ENCODE measurements at regions not wholly inside any gene's neighbourhood (a gene's known extent, or its start where the extent isn't known, plus 50 kb on each side); places are given as distances from the start of the nearest gene placed in this dataset.

DNA sequence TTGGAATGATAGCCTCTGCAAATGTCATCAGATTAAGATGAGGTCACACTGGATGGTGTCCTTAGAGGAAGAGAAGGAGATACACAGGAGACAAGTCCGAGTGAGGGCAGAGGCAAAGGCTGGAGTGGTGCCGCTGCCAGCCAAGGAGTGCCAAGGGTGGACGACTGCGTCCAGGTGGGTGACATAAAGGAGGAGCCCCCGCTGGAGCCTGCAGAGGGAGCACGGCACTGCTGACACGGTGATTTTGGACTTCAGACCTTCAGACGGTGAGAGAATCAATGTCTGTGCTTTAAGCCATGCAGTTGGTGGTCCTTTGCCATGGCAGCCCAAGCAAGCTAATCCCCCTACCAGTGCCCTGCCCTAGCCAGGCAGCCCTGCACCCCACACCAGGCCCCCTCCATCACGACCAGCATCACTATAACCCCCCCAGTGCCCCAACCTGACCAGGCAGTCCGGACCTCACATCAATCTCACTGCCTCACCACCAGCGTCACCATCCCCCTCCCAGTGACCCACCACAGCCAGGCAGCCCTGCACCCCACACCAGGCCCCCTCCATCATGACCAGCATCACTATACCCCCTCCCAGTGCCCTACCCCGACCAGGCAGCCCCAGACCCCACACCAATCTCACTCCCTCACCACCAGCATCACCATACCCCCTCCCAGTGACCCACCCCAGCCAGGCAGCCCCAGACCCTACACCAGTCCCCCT is 130.0 kb downstream of the HMX1 start:
- in situ Hi-C loops (cut with HindIII; ENCODE audit: low pct_unique_long_range_greater_than_20kb, low sequenced_read_pairs) (no loop called here), intact Hi-C loops (cut with micrococcal nuclease; ENCODE audit: unreplicated experiment) (no loop called here)
- DNase-seq (ENCODE audit: low read depth, low spot score) (no peak), ATAC-seq (no peak)
- no peaks in the 10 kb centered on the region for H3K4me1 ChIP-seq (ENCODE audit: control insufficient read depth, insufficient read depth, low read length)
- H3K27me3 ChIP-seq (ENCODE audit: control insufficient read depth, insufficient read depth, low read length) = no peaks in the 10 kb centered on the region
- CTCF ChIA-PET = no interaction called here
- no peak overlapping the region for H3K27ac ChIP-seq (ENCODE audit: low read length)
- H3K9me3 ChIP-seq (ENCODE audit: control insufficient read depth, insufficient read depth, low read depth, low read length) = no peaks in the 10 kb centered on the region
- H3K36me3 ChIP-seq (ENCODE audit: control insufficient read depth, insufficient read depth, low read length) = no peaks in the 10 kb centered on the region
- POLR2A ChIA-PET = no interaction called here
- BruUV-seq (replicated peaks) = no TSS peak
- TF ChIP-seq, protein P1, sequence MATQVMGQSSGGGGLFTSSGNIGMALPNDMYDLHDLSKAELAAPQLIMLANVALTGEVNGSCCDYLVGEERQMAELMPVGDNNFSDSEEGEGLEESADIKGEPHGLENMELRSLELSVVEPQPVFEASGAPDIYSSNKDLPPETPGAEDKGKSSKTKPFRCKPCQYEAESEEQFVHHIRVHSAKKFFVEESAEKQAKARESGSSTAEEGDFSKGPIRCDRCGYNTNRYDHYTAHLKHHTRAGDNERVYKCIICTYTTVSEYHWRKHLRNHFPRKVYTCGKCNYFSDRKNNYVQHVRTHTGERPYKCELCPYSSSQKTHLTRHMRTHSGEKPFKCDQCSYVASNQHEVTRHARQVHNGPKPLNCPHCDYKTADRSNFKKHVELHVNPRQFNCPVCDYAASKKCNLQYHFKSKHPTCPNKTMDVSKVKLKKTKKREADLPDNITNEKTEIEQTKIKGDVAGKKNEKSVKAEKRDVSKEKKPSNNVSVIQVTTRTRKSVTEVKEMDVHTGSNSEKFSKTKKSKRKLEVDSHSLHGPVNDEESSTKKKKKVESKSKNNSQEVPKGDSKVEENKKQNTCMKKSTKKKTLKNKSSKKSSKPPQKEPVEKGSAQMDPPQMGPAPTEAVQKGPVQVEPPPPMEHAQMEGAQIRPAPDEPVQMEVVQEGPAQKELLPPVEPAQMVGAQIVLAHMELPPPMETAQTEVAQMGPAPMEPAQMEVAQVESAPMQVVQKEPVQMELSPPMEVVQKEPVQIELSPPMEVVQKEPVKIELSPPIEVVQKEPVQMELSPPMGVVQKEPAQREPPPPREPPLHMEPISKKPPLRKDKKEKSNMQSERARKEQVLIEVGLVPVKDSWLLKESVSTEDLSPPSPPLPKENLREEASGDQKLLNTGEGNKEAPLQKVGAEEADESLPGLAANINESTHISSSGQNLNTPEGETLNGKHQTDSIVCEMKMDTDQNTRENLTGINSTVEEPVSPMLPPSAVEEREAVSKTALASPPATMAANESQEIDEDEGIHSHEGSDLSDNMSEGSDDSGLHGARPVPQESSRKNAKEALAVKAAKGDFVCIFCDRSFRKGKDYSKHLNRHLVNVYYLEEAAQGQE (IDR thresholded peaks at IDR 0.05; ENCODE audit: insufficient read depth in 1 of 2, low read depth in 2 of 2, low read length in 1 of 2) = no peak
- TF ChIP-seq SIN3A (IDR thresholded peaks at IDR 0.05; ENCODE audit: borderline replicate concordance, insufficient read depth, low read depth, low read length) (no peak), TCF7L2 (IDR thresholded peaks at IDR 0.05; ENCODE audit: low read depth, low read length) (no peak)
- H3K4me3 ChIP-seq (ENCODE audit: low read depth in 2 of 2, low read length in 2 of 2) = no peak overlapping the region

DNA sequence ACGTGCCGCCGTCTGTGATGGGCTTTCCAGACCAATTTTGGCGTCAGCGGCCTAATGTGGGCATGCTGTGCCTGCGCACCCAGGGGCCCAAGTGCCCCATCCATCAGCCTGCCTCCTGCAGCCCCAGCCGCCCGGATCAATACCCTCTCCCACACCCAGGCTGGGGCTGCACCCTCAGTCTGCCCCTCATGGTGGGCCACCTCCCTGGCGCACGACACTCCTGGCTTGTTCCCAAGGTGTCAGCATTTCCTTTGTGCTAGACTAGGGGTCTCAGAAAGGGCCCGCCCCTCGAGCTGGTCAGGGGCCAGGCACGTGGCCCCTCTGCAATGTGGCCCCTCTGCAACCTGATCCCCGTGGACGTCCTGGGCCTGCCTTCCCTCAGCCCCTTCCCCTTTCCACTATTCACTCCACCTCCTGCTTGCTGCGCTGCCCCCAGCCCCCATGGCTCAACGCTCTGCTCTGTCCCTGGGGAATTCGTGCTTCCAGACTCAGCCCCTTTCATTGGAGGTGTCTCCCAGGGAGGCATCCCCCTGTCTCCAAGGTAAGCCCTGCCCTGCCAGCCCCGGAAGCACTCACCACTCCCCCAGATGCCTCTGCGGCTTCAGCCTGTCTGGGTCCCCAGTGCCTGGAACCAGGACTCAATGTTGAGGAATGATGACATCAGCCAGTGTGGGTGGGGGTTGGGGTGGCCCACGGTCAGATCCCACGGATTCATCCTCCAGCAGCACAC is 130.8 kb downstream of the HMX1 start:
- ATAC-seq = no peak

More for the DNA sequence above, 130.8 kb downstream of the HMX1 start:
- Histone ChIP-seq H3K36me3 (ENCODE audit: control insufficient read depth, insufficient read depth, low read length) (no peaks in the 10 kb centered on the region), H3K4me3 (ENCODE audit: low read depth in 2 of 2, low read length in 2 of 2) (no peak overlapping the region), H3K27me3 (ENCODE audit: control insufficient read depth, insufficient read depth, low read length) (no peaks in the 10 kb centered on the region), H3K27ac (ENCODE audit: low read length) (no peak overlapping the region), H3K9me3 (ENCODE audit: control insufficient read depth, insufficient read depth, low read depth, low read length) (no peaks in the 10 kb centered on the region), H3K4me1 (ENCODE audit: control insufficient read depth, insufficient read depth, low read length) (no peaks in the 10 kb centered on the region)
- in situ Hi-C loops (cut with HindIII; ENCODE audit: low pct_unique_long_range_greater_than_20kb, low sequenced_read_pairs) (no loop called here), intact Hi-C loops (cut with micrococcal nuclease; ENCODE audit: unreplicated experiment) (no loop called here)
- ChIA-PET POLR2A (no interaction called here), CTCF (no interaction called here)
- DNase-seq (ENCODE audit: low read depth, low spot score) = no peak
- TF ChIP-seq TCF7L2 (IDR thresholded peaks at IDR 0.05; ENCODE audit: low read depth, low read length) (no peak), POLR2AphosphoS5 (IDR thresholded peaks at IDR 0.05; ENCODE audit: low read depth, low read length) (no peak), SIN3A (IDR thresholded peaks at IDR 0.05; ENCODE audit: borderline replicate concordance, insufficient read depth, low read depth, low read length) (no peak)
- TF ChIP-seq, protein P1 (IDR thresholded peaks at IDR 0.05; ENCODE audit: insufficient read depth in 1 of 2, low read depth in 2 of 2, low read length in 1 of 2) = no peak
- TF ChIP-seq, protein P2, sequence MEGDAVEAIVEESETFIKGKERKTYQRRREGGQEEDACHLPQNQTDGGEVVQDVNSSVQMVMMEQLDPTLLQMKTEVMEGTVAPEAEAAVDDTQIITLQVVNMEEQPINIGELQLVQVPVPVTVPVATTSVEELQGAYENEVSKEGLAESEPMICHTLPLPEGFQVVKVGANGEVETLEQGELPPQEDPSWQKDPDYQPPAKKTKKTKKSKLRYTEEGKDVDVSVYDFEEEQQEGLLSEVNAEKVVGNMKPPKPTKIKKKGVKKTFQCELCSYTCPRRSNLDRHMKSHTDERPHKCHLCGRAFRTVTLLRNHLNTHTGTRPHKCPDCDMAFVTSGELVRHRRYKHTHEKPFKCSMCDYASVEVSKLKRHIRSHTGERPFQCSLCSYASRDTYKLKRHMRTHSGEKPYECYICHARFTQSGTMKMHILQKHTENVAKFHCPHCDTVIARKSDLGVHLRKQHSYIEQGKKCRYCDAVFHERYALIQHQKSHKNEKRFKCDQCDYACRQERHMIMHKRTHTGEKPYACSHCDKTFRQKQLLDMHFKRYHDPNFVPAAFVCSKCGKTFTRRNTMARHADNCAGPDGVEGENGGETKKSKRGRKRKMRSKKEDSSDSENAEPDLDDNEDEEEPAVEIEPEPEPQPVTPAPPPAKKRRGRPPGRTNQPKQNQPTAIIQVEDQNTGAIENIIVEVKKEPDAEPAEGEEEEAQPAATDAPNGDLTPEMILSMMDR (IDR thresholded peaks at IDR 0.05) = no peak
- no TSS peak for BruUV-seq (replicated peaks)
